ENCODE measurements at regions not wholly inside any gene's neighbourhood (a gene's known extent, or its start where the extent isn't known, plus 50 kb on each side); places are given as distances from the start of the nearest gene placed in this dataset.

DNA sequence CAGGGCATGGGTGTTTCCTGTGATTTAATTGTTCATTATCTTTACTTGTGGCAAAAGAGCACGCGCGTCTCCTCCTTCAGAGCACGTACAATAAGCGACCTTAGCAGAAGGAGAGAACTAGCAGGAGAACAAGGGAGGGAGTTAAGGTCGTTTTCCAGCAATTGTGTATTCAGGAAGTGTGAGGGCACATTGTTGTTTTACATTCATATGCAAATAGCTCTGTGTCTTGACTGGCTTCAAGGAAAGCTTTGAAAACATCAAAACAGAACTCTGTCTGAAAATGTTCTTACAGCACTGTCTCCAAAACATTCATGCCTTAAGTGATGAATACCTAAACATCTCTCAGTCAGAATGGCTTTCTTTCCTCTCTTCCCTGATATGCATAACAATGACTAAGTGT lies 499.1 kb downstream of the ACTR3B start:
- TF ChIP-seq, protein P1, sequence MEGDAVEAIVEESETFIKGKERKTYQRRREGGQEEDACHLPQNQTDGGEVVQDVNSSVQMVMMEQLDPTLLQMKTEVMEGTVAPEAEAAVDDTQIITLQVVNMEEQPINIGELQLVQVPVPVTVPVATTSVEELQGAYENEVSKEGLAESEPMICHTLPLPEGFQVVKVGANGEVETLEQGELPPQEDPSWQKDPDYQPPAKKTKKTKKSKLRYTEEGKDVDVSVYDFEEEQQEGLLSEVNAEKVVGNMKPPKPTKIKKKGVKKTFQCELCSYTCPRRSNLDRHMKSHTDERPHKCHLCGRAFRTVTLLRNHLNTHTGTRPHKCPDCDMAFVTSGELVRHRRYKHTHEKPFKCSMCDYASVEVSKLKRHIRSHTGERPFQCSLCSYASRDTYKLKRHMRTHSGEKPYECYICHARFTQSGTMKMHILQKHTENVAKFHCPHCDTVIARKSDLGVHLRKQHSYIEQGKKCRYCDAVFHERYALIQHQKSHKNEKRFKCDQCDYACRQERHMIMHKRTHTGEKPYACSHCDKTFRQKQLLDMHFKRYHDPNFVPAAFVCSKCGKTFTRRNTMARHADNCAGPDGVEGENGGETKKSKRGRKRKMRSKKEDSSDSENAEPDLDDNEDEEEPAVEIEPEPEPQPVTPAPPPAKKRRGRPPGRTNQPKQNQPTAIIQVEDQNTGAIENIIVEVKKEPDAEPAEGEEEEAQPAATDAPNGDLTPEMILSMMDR (IDR thresholded peaks at IDR 0.05) = no peak
- TF ChIP-seq EP300 (IDR thresholded peaks at IDR 0.05; ENCODE audit: low read depth) (no peak), POLR2AphosphoS5 (IDR thresholded peaks at IDR 0.05) (no peak)
